ENCODE measurements at regions not wholly inside any gene's neighbourhood (a gene's known extent, or its start where the extent isn't known, plus 50 kb on each side); places are given as distances from the start of the nearest gene placed in this dataset.

GRCh38 chrX:5656544-5656943 is 572.1 kb downstream of the NLGN4X start:
- TF ChIP-seq CTCF (conservative IDR thresholded peaks at IDR 0.05; ENCODE audit: low read depth, low read length), result no peak
- TF ChIP-seq EZH2phosphoT487 (IDR thresholded peaks at IDR 0.05; ENCODE audit: borderline replicate concordance, low read length), result no peak
